Endodermal cell (in vitro differentiated cells): ENCODE measurements at regions not wholly inside any gene's neighbourhood (a gene's known extent, or its start where the extent isn't known, plus 50 kb on each side); places are given as distances from the start of the nearest gene placed in this dataset.

Experiments used
- DNase-seq: peaks from one replicate; pipeline ENCODE4 v3.0.0-alpha.2; 2017
- H3K27ac ChIP-seq: 2 replicates; pipeline ENCODE4 v1.5.1; 2013; ENCODE audit warnings: mild to moderate bottlenecking, low read depth, low read length, moderate library complexity
- H3K27me3 ChIP-seq: 2 replicates; pipeline ENCODE4 v1.6.1; 2013; ENCODE audit warnings: mild to moderate bottlenecking, low read length, moderate library complexity; ENCODE audit not compliant: insufficient read depth, control insufficient read depth, poor library complexity, severe bottlenecking
- H3K36me3 ChIP-seq: 2 replicates; pipeline ENCODE4 v1.7.0; 2013; ENCODE audit warnings: mild to moderate bottlenecking, low read length, moderate library complexity; ENCODE audit not compliant: control insufficient read depth, insufficient read depth
- H3K4me1 ChIP-seq: one replicate; pipeline ENCODE4 v1.7.0; 2013; ENCODE audit warnings: low read length; ENCODE audit not compliant: control insufficient read depth, insufficient read depth
- H3K4me3 ChIP-seq: 2 replicates; pipeline ENCODE4 v1.5.1; 2013; ENCODE audit warnings: mild to moderate bottlenecking, low read length, moderate library complexity
- H3K9ac ChIP-seq: 2 replicates; pipeline ENCODE4 v1.6.1; 2013; ENCODE audit warnings: mild to moderate bottlenecking, low read length, moderate library complexity; ENCODE audit not compliant: poor library complexity, severe bottlenecking; ENCODE audit errors: extremely low read depth
- H3K9me3 ChIP-seq: 2 replicates; pipeline ENCODE4 v1.6.1; 2013; ENCODE audit warnings: mild to moderate bottlenecking, low read length, moderate library complexity; ENCODE audit not compliant: control insufficient read depth
- H3K27ac Mint-ChIP-seq: 2 replicates; pipeline ENCODE4 v1.8.0; 2020; ENCODE audit warnings: mixed read lengths
- H3K27me3 Mint-ChIP-seq: 2 replicates; pipeline ENCODE4 v1.8.0; 2021; ENCODE audit warnings: mild to moderate bottlenecking, mixed read lengths; ENCODE audit not compliant: insufficient read depth
- H3K36me3 Mint-ChIP-seq: 2 replicates; pipeline ENCODE4 v1.8.0; 2020; ENCODE audit warnings: low read depth, mixed read lengths
- H3K4me1 Mint-ChIP-seq: 2 replicates; pipeline ENCODE4 v1.8.0; 2020; ENCODE audit warnings: mixed read lengths
- H3K4me3 Mint-ChIP-seq: 2 replicates; pipeline ENCODE4 v1.8.0; 2020; ENCODE audit warnings: mild to moderate bottlenecking, moderate library complexity, mixed read lengths
- H3K9me3 Mint-ChIP-seq: 2 replicates; pipeline ENCODE4 v1.8.0; 2020; ENCODE audit warnings: mild to moderate bottlenecking, mixed read lengths
- CTCF ChIP-seq: fragments of 200-600 bp; sonication (generic); conservative IDR thresholded peaks from 2 replicates; pipeline ENCODE4 v1.5.0; 2021; ENCODE audit warnings: antibody characterized with exemption, mild to moderate bottlenecking
- WGBS, 2 experiments: methylation state at CpG; one replicate each; pipeline versions ENCODE4 v1.1.5 to v1.1.7; 2013; ENCODE audit warnings: missing lambda C conversion rate in 2 of 2, mixed read lengths in 1 of 2; ENCODE audit not compliant: insufficient coverage in 1 of 2, insufficient read length in 1 of 2; 5-methylcytosine and 5-hydroxymethylcytosine counted together

- Mint-ChIP-seq H3K27ac (no peak overlapping the region), H3K27me3 (peaks cover 8% of the 10 kb centered on the region), H3K4me1 (no peaks in the 10 kb centered on the region), H3K36me3 (no peaks in the 10 kb centered on the region), H3K9me3 (no peaks in the 10 kb centered on the region), H3K4me3 (no peak overlapping the region)
- Histone ChIP-seq H3K36me3 (no peaks in the 10 kb centered on the region), H3K9ac (no peak overlapping the region), H3K27me3 (no peaks in the 10 kb centered on the region), H3K4me1 (no peaks in the 10 kb centered on the region), H3K9me3 (no peaks in the 10 kb centered on the region), H3K4me3 (no peak overlapping the region), H3K27ac (no peak overlapping the region)
- 60 to 80% methylated on average over 1 to 2 of the region's 2 CpGs for WGBS, 2 experiments
- no peak for DNase-seq
- TF ChIP-seq CTCF: no peak
These were observed 537.7 kb upstream of the EEF2KMT start for GRCh38 chr16:5635331-5635730.

DNA sequence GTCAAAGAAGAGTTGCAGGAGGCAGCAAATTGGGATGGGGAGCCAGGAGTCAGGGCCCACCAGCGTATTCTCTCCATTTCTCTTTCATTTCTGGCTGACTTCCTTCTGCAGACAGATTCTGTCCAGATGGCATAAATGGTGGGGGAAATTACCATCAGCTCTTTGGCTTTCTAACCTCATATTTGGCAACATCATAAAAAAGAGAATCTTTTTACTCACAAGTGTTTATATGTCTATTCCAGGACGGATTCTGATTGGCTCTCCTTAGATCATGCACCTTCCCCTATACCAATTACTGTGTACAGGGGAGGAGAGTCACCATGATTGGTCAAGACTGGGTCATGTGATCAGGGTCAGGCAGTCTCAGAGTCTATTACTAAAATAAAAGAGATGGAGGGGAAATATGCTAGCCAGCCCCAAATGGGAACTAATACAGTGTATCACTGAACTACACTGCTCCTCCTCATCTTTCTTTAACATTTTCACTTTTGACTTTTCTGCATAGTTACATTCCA lies 537.1 kb upstream of the EEF2KMT start:
- Mint-ChIP-seq H3K36me3 (no peaks in the 10 kb centered on the region), H3K27me3 (peaks cover 12% of the 10 kb centered on the region), H3K27ac (no peak overlapping the region), H3K4me3 (no peak overlapping the region), H3K9me3 (no peaks in the 10 kb centered on the region), H3K4me1 (no peaks in the 10 kb centered on the region)
- Histone ChIP-seq H3K4me1 (no peaks in the 10 kb centered on the region), H3K4me3 (no peak overlapping the region), H3K9me3 (no peaks in the 10 kb centered on the region), H3K27ac (no peak overlapping the region), H3K36me3 (no peaks in the 10 kb centered on the region), H3K9ac (no peak overlapping the region), H3K27me3 (no peaks in the 10 kb centered on the region)
- no peak for DNase-seq
- WGBS, 2 experiments: 71 to 93% methylated on average over 1 to 2 of the region's 2 CpGs
- no peak for TF ChIP-seq CTCF

GRCh38 chr16:5633845-5634440 lies 536.3 kb upstream of the EEF2KMT start:
- H3K9me3 ChIP-seq: no peaks in the 10 kb centered on the region
- peaks cover 12% of the 10 kb centered on the region for H3K27me3 Mint-ChIP-seq
- DNase-seq: no peak
- peaks cover 6% of the 10 kb centered on the region for H3K27me3 ChIP-seq
- no peaks in the 10 kb centered on the region for H3K9me3 Mint-ChIP-seq
- H3K4me3 ChIP-seq: no peak overlapping the region
- H3K27ac Mint-ChIP-seq: no peak overlapping the region
- H3K9ac ChIP-seq: no peak overlapping the region
- TF ChIP-seq CTCF: peak; percentile 83
- H3K27ac ChIP-seq: no peak overlapping the region
- H3K4me3 Mint-ChIP-seq: no peak overlapping the region
- H3K4me1 ChIP-seq: no peaks in the 10 kb centered on the region
- no peaks in the 10 kb centered on the region for H3K4me1 Mint-ChIP-seq
- H3K36me3 Mint-ChIP-seq: no peaks in the 10 kb centered on the region
- WGBS, 2 experiments: 7 to 44% methylated on average over 3 to 5 of the region's 5 CpGs
- no peaks in the 10 kb centered on the region for H3K36me3 ChIP-seq
